Thoracic aorta (tissue), 2 donors: ENCODE measurements at regions not wholly inside any gene's neighbourhood (a gene's known extent, or its start where the extent isn't known, plus 50 kb on each side); places are given as distances from the start of the nearest gene placed in this dataset.

ENCODE experiments used
- ATAC-seq: fragments of 150-250 bp; one replicate; pipeline ENCODE4 v1.8.0; 2017; ENCODE audit warnings: low read depth; ENCODE audit not compliant: insufficient number of reproducible peaks, low FRiP score
- DNase-seq: peaks from one replicate; pipeline ENCODE4 v3.0.0-alpha.2; 2020; ENCODE audit warnings: low spot score
- H3K27ac ChIP-seq, 2 donors: fragments of 200-600 bp; sonication (generic); 1 replicate in 1 of 2; 2 replicates in 1 of 2; pipeline ENCODE4 v1.5.1; 2016; ENCODE audit warnings: mild to moderate bottlenecking in 2 of 2, moderate library complexity in 2 of 2
- H3K27me3 ChIP-seq: fragments of 200-600 bp; sonication (generic); replicated peaks from 2 replicates; pipeline ENCODE4 v1.6.0; 2016; ENCODE audit warnings: mild to moderate bottlenecking; ENCODE audit not compliant: insufficient read depth
- H3K36me3 ChIP-seq: fragments of 200-600 bp; sonication (generic); one replicate; pipeline ENCODE4 v1.5.1; 2016
- H3K4me1 ChIP-seq, 2 donors: fragments of 200-600 bp; sonication (generic); 1 replicate in 1 of 2; 2 replicates in 1 of 2; pipeline versions ENCODE4 v1.5.1 to v1.6.0; 2016; ENCODE audit warnings: low read depth in 2 of 2, mild to moderate bottlenecking in 1 of 2; ENCODE audit not compliant: control insufficient read depth in 1 of 2
- H3K4me3 ChIP-seq: fragments of 200-600 bp; sonication (generic); 2 replicates; pipeline ENCODE4 v1.5.1; 2016; ENCODE audit warnings: mild to moderate bottlenecking
- H3K9me3 ChIP-seq: fragments of 200-600 bp; sonication (generic); 2 replicates; pipeline ENCODE4 v1.5.1; 2016
- CTCF ChIP-seq: fragments of 200-600 bp; sonication (generic); IDR thresholded peaks from one replicate; pipeline ENCODE4 v1.5.1; 2019; ENCODE audit warnings: antibody characterized with exemption

GRCh38 chr17:72465191-72466024 is 344.6 kb downstream of the SOX9 start:
- Histone ChIP-seq H3K4me3 (no peak overlapping the region), H3K36me3 (no peaks in the 10 kb centered on the region), H3K9me3 (no peaks in the 10 kb centered on the region), H3K4me1 (no peaks in the 10 kb centered on the region), H3K27me3 (no peaks in the 10 kb centered on the region), H3K27ac (no peak overlapping the region)
- DNase-seq (no peak), ATAC-seq (no peak)
- no peak for TF ChIP-seq CTCF

GRCh38 chr17:72466199-72466598 is 345.4 kb downstream of the SOX9 start:
- Histone ChIP-seq H3K36me3 (no peaks in the 10 kb centered on the region), H3K27me3 (no peaks in the 10 kb centered on the region), H3K4me1 (no peaks in the 10 kb centered on the region), H3K9me3 (no peaks in the 10 kb centered on the region), H3K27ac (no peak overlapping the region), H3K4me3 (no peak overlapping the region)
- DNase-seq (no peak), ATAC-seq (no peak)
- TF ChIP-seq CTCF, result no peak

DNA sequence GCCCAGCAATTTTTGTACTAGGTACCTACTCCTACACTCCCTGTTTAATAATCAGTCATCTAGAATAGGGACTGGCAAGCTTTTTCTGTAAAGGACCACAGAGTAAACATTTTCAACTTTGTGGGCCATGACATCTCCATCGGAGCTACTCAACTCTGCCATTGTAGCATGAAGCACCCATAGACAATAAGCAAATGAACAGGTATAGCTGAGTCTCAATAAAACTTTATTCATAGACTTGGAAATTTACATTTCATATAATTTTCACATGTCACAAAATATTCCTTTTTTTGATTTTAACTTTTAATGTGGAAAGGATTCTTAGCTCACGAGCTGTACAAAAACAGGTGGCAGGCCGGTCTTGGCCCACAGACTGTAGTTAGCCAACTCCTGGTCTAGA is 345.8 kb downstream of the SOX9 start:
- Histone ChIP-seq H3K4me1 (no peaks in the 10 kb centered on the region), H3K4me3 (no peak overlapping the region), H3K9me3 (no peaks in the 10 kb centered on the region), H3K27me3 (no peaks in the 10 kb centered on the region), H3K36me3 (no peaks in the 10 kb centered on the region), H3K27ac (no peak overlapping the region)
- DNase-seq (no peak), ATAC-seq (no peak)
- no peak for TF ChIP-seq CTCF

DNA sequence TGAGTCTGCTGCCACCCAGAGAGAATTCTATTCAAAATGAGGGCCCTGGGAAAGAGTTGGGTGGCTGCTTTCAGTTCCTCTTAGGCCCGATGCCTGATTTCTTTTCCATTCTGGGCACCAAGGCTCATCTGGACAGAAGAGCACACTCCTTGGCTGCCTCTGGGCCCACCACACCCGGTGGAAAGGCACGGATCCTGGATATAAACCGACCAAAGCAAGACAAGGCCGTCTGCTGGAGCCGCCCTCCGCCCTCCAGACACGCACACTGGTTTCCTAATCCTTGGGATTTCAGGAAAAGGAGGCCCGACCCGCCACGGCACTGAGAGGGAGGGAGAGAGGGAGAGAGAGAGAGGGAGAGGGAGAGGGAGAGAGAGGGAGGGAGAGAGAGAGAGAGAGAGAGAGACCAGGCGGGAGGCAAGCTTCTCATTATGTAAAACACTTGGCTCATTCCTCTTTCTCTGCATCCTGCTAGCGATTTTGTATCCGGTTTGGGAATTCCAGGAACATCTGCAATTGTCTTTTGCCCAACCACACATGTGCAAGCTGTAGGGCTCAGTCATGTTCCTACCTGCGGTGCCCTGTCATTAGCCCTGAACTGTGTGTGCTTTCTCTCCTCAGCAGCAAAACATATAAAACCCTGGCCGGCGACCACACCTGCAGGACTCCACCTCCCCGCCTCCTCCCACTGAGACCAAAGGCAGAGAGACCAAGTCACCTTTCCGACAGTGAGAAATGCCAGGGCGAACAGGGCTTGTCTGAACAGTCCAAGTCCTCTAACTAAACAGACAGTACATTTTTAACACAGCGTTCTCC is 347.2 kb downstream of the SOX9 start:
- Histone ChIP-seq H3K27ac (no peak overlapping the region), H3K36me3 (no peaks in the 10 kb centered on the region), H3K27me3 (no peaks in the 10 kb centered on the region), H3K4me3 (no peak overlapping the region), H3K9me3 (no peaks in the 10 kb centered on the region), H3K4me1 (no peaks in the 10 kb centered on the region)
- TF ChIP-seq CTCF, result no peak
- DNase-seq (no peak), ATAC-seq (no peak)

DNA sequence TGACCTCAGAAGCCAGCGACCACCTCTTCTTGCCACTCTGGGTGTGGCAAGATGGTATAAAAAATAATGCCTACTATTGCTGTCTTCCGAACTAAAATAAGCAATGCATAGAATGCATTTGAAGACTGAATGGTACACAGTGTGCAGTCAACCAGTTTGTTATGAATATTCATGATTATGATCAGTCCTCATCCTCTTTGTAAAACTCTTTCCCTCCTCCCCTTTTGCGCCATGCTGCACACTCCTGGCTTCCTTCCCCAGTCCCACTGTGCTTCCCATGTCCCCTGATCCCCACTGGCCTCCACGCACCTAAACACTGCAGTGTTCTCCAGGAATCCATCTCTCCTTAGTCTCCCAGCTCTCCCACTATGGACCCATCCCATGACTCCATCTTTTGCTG is 348.0 kb downstream of the SOX9 start:
- no peak for TF ChIP-seq CTCF
- H3K27ac ChIP-seq, result no peak overlapping the region
- H3K36me3 ChIP-seq, result no peaks in the 10 kb centered on the region
- H3K4me3 ChIP-seq, result no peak overlapping the region
- DNase-seq, result no peak
- H3K27me3 ChIP-seq, result no peaks in the 10 kb centered on the region
- H3K4me1 ChIP-seq, result no peaks in the 10 kb centered on the region
- no peaks in the 10 kb centered on the region for H3K9me3 ChIP-seq
- ATAC-seq, result no peak
